ENCODE measurements at regions not wholly inside any gene's neighbourhood (a gene's known extent, or its start where the extent isn't known, plus 50 kb on each side); places are given as distances from the start of the nearest gene placed in this dataset.

DNA sequence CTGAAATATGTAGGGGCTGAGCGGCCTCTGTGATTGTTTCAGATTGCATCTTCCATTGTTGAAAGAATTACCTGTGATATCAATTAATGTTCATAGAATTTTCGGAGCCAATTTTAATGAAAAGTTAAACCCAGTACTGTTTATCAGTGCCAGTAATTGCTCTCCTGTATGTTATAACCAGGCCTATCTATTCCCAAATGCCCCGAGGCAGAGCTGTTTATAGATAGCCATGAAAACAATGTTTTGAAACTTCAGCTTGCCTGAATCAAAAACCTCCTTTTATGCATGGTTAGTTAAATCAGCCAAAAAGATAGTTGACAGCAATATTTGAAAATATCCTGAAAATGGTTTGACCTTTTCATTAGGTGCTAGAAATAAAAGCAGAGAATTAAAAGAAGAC, 50.1 kb upstream of the HDAC9 start:
- TF ChIP-seq POLR2A (IDR thresholded peaks at IDR 0.05; ENCODE audit: low read length) (no peak), EP300 (IDR thresholded peaks at IDR 0.05) (no peak), ZFP36 (IDR thresholded peaks at IDR 0.05; ENCODE audit: borderline replicate concordance, partially characterized antibody) (no peak), JUNB (IDR thresholded peaks at IDR 0.05) (no peak), CBX8 (IDR thresholded peaks at IDR 0.05) (no peak), SMC3 (IDR thresholded peaks at IDR 0.05) (no peak), EHF (CRISPR knock-in tag; IDR thresholded peaks at IDR 0.05) (no peak), HDAC2 (IDR thresholded peaks at IDR 0.05) (no peak), ESRRA (IDR thresholded peaks at IDR 0.05; ENCODE audit: borderline replicate concordance, low read length) (no peak)
- TF ChIP-seq, protein P1, sequence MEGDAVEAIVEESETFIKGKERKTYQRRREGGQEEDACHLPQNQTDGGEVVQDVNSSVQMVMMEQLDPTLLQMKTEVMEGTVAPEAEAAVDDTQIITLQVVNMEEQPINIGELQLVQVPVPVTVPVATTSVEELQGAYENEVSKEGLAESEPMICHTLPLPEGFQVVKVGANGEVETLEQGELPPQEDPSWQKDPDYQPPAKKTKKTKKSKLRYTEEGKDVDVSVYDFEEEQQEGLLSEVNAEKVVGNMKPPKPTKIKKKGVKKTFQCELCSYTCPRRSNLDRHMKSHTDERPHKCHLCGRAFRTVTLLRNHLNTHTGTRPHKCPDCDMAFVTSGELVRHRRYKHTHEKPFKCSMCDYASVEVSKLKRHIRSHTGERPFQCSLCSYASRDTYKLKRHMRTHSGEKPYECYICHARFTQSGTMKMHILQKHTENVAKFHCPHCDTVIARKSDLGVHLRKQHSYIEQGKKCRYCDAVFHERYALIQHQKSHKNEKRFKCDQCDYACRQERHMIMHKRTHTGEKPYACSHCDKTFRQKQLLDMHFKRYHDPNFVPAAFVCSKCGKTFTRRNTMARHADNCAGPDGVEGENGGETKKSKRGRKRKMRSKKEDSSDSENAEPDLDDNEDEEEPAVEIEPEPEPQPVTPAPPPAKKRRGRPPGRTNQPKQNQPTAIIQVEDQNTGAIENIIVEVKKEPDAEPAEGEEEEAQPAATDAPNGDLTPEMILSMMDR (IDR thresholded peaks at IDR 0.05): no peak
- TF ChIP-seq, protein P2, sequence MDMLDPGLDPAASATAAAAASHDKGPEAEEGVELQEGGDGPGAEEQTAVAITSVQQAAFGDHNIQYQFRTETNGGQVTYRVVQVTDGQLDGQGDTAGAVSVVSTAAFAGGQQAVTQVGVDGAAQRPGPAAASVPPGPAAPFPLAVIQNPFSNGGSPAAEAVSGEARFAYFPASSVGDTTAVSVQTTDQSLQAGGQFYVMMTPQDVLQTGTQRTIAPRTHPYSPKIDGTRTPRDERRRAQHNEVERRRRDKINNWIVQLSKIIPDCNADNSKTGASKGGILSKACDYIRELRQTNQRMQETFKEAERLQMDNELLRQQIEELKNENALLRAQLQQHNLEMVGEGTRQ (IDR thresholded peaks at IDR 0.05): no peak
- TF ChIP-seq, protein P3, sequence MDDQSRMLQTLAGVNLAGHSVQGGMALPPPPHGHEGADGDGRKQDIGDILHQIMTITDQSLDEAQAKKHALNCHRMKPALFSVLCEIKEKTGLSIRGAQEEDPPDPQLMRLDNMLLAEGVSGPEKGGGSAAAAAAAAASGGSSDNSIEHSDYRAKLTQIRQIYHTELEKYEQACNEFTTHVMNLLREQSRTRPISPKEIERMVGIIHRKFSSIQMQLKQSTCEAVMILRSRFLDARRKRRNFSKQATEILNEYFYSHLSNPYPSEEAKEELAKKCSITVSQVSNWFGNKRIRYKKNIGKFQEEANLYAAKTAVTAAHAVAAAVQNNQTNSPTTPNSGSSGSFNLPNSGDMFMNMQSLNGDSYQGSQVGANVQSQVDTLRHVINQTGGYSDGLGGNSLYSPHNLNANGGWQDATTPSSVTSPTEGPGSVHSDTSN (IDR thresholded peaks at IDR 0.05): no peak
